ENCODE measurements at regions not wholly inside any gene's neighbourhood (a gene's known extent, or its start where the extent isn't known, plus 50 kb on each side); places are given as distances from the start of the nearest gene placed in this dataset.
A peak's percentile ranks its signal among the peaks of the same experiment; 100 is the strongest.

GRCh38 chr21:41045534-41046268 lies 122.3 kb upstream of the BACE2 start:
- DNase-seq (ENCODE audit: low read depth in 2 of 2), result no peak

- no peak for DNase-seq (ENCODE audit: low read depth in 2 of 2)
Observed at GRCh38 chr21:41048145-41048544, 119.8 kb upstream of the BACE2 start.

- DNase-seq (ENCODE audit: low read depth in 2 of 2), result no peak
Observed at GRCh38 chr21:41048623-41049022, 119.3 kb upstream of the BACE2 start.

- DNase-seq (ENCODE audit: low read depth in 2 of 2), result no peak
Observed at GRCh38 chr21:41052820-41053555, 115.0 kb upstream of the BACE2 start.

GRCh38 chr21:41054018-41054578 lies 113.9 kb upstream of the BACE2 start:
- DNase-seq (ENCODE audit: low read depth in 2 of 2), result no peak

GRCh38 chr21:41055266-41055665 lies 112.7 kb upstream of the BACE2 start:
- DNase-seq (ENCODE audit: low read depth in 2 of 2), result no peak

- no peak for DNase-seq (ENCODE audit: low read depth in 2 of 2)
Observed at GRCh38 chr21:41059871-41060270, 108.1 kb upstream of the BACE2 start.

GRCh38 chr21:41061701-41062100 lies 106.3 kb upstream of the BACE2 start:
- no peak for DNase-seq (ENCODE audit: low read depth in 2 of 2)

GRCh38 chr21:41064334-41064791 lies 103.6 kb upstream of the BACE2 start:
- DNase-seq (ENCODE audit: low read depth in 2 of 2), result no peak

GRCh38 chr21:41064951-41065350 lies 103.0 kb upstream of the BACE2 start:
- DNase-seq (ENCODE audit: low read depth in 2 of 2), result no peak

- no peak for DNase-seq (ENCODE audit: low read depth in 2 of 2)
Observed at GRCh38 chr21:41065539-41065938, 102.4 kb upstream of the BACE2 start.

GRCh38 chr21:41066086-41066938 lies 101.6 kb upstream of the BACE2 start:
- DNase-seq (ENCODE audit: low read depth in 2 of 2), result no peak

GRCh38 chr21:41067709-41068108 lies 100.3 kb upstream of the BACE2 start:
- no peak for DNase-seq (ENCODE audit: low read depth in 2 of 2)

GRCh38 chr21:41068496-41068895 lies 99.5 kb upstream of the BACE2 start:
- DNase-seq (ENCODE audit: low read depth in 2 of 2), result no peak

GRCh38 chr21:41068967-41069642 lies 98.9 kb upstream of the BACE2 start:
- peak; percentile 30 to 62 for DNase-seq (ENCODE audit: low read depth in 2 of 2)

GRCh38 chr21:41070284-41070683 lies 97.7 kb upstream of the BACE2 start:
- DNase-seq (ENCODE audit: low read depth in 2 of 2), result no peak

GRCh38 chr21:41071258-41072171 lies 96.4 kb upstream of the BACE2 start:
- no peak for DNase-seq (ENCODE audit: low read depth in 2 of 2)

GRCh38 chr21:41073558-41073957 lies 94.4 kb upstream of the BACE2 start:
- no peak for DNase-seq (ENCODE audit: low read depth in 2 of 2)

GRCh38 chr21:41074396-41075184 lies 93.4 kb upstream of the BACE2 start:
- DNase-seq (ENCODE audit: low read depth in 2 of 2), result no peak
